ENCODE measurements at regions not wholly inside any gene's neighbourhood (a gene's known extent, or its start where the extent isn't known, plus 50 kb on each side); places are given as distances from the start of the nearest gene placed in this dataset.

GRCh38 chr9:682633-683508 is 158.6 kb upstream of the DMRT1 start:
- peak; percentile 93 for TF ChIP-seq MAX (IDR thresholded peaks at IDR 0.05)
- TF ChIP-seq HNF4G (IDR thresholded peaks at IDR 0.05), result peak; percentile 94
- peak; percentile 84 for TF ChIP-seq YY1 (IDR thresholded peaks at IDR 0.05)
- TF ChIP-seq REST (IDR thresholded peaks at IDR 0.05), result peak; percentile 92
- TF ChIP-seq HNF4A (conservative IDR thresholded peaks at IDR 0.05), result peak; percentile 97 to 99
- TF ChIP-seq GABPA (IDR thresholded peaks at IDR 0.05 in 1 of 2, conservative IDR thresholded peaks at IDR 0.05 in 1 of 2), result peak in 1 of 2 donors; percentile 60
- TF ChIP-seq FOXA1 (IDR thresholded peaks at IDR 0.05), result peak; percentile 55
- peak; percentile 50 for TF ChIP-seq ATF3 (IDR thresholded peaks at IDR 0.05)
- peak; percentile 99 for TF ChIP-seq SP1 (IDR thresholded peaks at IDR 0.05)
- TF ChIP-seq FOXA2 (IDR thresholded peaks at IDR 0.05), result peak; percentile 73
- TF ChIP-seq NR2F2 (IDR thresholded peaks at IDR 0.05), result peak; percentile 83
- peak; percentile 98 to 99 for TF ChIP-seq RXRA (IDR thresholded peaks at IDR 0.05)
- TF ChIP-seq RAD21 (IDR thresholded peaks at IDR 0.05), result peak; percentile 61 to 67
- TF ChIP-seq CTCF (IDR thresholded peaks at IDR 0.05; ENCODE audit: low read depth, low read length, missing input control), result no peak
- peak; percentile 37 to 74 for TF ChIP-seq EGR1 (IDR thresholded peaks at IDR 0.05; ENCODE audit: low read depth in 2 of 2)
- TF ChIP-seq ZBTB33 (IDR thresholded peaks at IDR 0.05), result peak; percentile 94
- TF ChIP-seq JUND (IDR thresholded peaks at IDR 0.05), result peak; percentile 89 to 91
- peak; percentile 95 for TF ChIP-seq TAF1 (conservative IDR thresholded peaks at IDR 0.05)
- H3K36me3 ChIP-seq (ENCODE audit: control insufficient read depth in 4 of 4, insufficient read depth in 3 of 4, low read depth in 1 of 4, low read length in 3 of 4), result no peaks in the 10 kb centered on the region
- WGBS, result 26% methylated on average over 12 of the region's 12 CpGs
- H3K4me1 ChIP-seq (ENCODE audit: control insufficient read depth in 4 of 4, insufficient read depth in 4 of 4, low read length in 3 of 4), result peaks cover 7 to 29% (median 7%) of the 10 kb centered on the region in 4 donors
- H3K27me3 ChIP-seq (ENCODE audit: control insufficient read depth in 4 of 4, insufficient read depth in 4 of 4, low read length in 3 of 4), result no peaks in the 10 kb centered on the region
- peak overlapping the region; percentile 92 to 100 for H3K9ac ChIP-seq (ENCODE audit: low read depth in 1 of 2, low read length in 2 of 2)
- H3K27ac ChIP-seq (ENCODE audit: low read depth in 1 of 2, low read length in 2 of 2), result peak overlapping the region; percentile 95 to 99
- DNase-seq (ENCODE audit: low spot score), result peak; percentile 66
- H3K9me3 ChIP-seq (ENCODE audit: control insufficient read depth in 4 of 4, low read length in 3 of 4), result no peaks in the 10 kb centered on the region
- H3K4me3 ChIP-seq (ENCODE audit: low read depth in 1 of 3, low read length in 3 of 3), result peak overlapping the region; percentile 59 to 75 (median 72)
